CD4-positive, alpha-beta T cell (primary cell): ENCODE measurements at regions not wholly inside any gene's neighbourhood (a gene's known extent, or its start where the extent isn't known, plus 50 kb on each side); places are given as distances from the start of the nearest gene placed in this dataset.

Source experiments
- ATAC-seq: fragments of 200-7000 bp; cut with Tn5 transposase; one replicate; pipeline ENCODE4 v1.10.0; 2022; ENCODE audit warnings: mild to moderate bottlenecking; ENCODE audit not compliant: poor library complexity
- CTCF ChIA-PET: fragments of 350-600 bp; sonication (Branson Sonifier 250); formaldehyde crosslinking; loops from one replicate; lab custom pipeline; 2021; ENCODE audit warnings: antibody characterized with exemption, inconsistent platforms; lab: Charles Lee
- POLR2A ChIA-PET: fragments of 350-600 bp; sonication (Branson Sonifier 250); formaldehyde crosslinking; loops from one replicate; lab custom pipeline; 2021; ENCODE audit warnings: antibody characterized with exemption, inconsistent platforms; lab: Charles Lee
- DNase-seq, 14 experiments: peaks; one replicate each; pipeline ENCODE4 v3.0.0-alpha.2; 2013 to 2020; ENCODE audit warnings: mixed read lengths in 2 of 14
- H3K27ac ChIP-seq, 2 donors: one replicate each; pipeline versions ENCODE4 v1.5.1 to v1.7.0; 2013; ENCODE audit warnings: low read length in 2 of 2, low read depth in 1 of 2, mild to moderate bottlenecking in 1 of 2
- H3K27me3 ChIP-seq, 2 experiments: 1 replicate in 1 of 2; 2 replicates in 1 of 2; pipeline versions ENCODE4 v1.6.1 to v1.7.0; 2013; ENCODE audit warnings: low read length in 2 of 2, control low read depth in 1 of 2, mild to moderate bottlenecking in 1 of 2, moderate library complexity in 1 of 2; ENCODE audit not compliant: insufficient read depth in 2 of 2, control insufficient read depth in 1 of 2
- H3K36me3 ChIP-seq: one replicate; pipeline ENCODE4 v1.6.1; 2013; ENCODE audit warnings: low read length, control low read depth; ENCODE audit not compliant: insufficient read depth
- H3K4me1 ChIP-seq: one replicate; pipeline ENCODE4 v1.6.1; 2013; ENCODE audit warnings: low read length, control low read depth; ENCODE audit not compliant: insufficient read depth
- H3K4me3 ChIP-seq: one replicate; pipeline ENCODE4 v1.5.1; 2013; ENCODE audit warnings: mild to moderate bottlenecking, low read length, moderate library complexity
- H3K9me3 ChIP-seq, 2 experiments: 1 replicate in 1 of 2; 2 replicates in 1 of 2; pipeline versions ENCODE4 v1.6.1 to v1.7.0; 2013; ENCODE audit warnings: low read length in 2 of 2, mild to moderate bottlenecking in 2 of 2, control low read depth in 1 of 2, moderate library complexity in 1 of 2; ENCODE audit not compliant: control insufficient read depth in 1 of 2, insufficient read depth in 1 of 2
- H3K27ac Mint-ChIP-seq: one replicate; pipeline ENCODE4 v1.8.0; 2020; ENCODE audit warnings: mixed read lengths
- H3K27me3 Mint-ChIP-seq: one replicate; pipeline ENCODE4 v1.8.0; 2021; ENCODE audit warnings: mixed read lengths
- H3K36me3 Mint-ChIP-seq: one replicate; pipeline ENCODE4 v1.8.0; 2021; ENCODE audit warnings: low read depth, mixed read lengths
- H3K4me1 Mint-ChIP-seq: one replicate; pipeline ENCODE4 v1.8.0; 2021; ENCODE audit warnings: low read depth, mixed read lengths
- H3K4me3 Mint-ChIP-seq: one replicate; pipeline ENCODE4 v1.8.0; 2020; ENCODE audit warnings: mild to moderate bottlenecking, mixed read lengths
- H3K9me3 Mint-ChIP-seq: one replicate; pipeline ENCODE4 v1.8.0; 2020; ENCODE audit warnings: mixed read lengths
- CTCF ChIP-seq: fragments of 200-600 bp; IDR thresholded peaks from one replicate; pipeline ENCODE4 v1.8.0; 2022; ENCODE audit warnings: antibody characterized with exemption, mild to moderate bottlenecking
- intact Hi-C, 2 experiments: fragments of 100-400 bp; cut with DNase I in 1 of 2; cut with micrococcal nuclease in 1 of 2; formaldehyde crosslinking; loops; one replicate each; pipeline versions ENCODE4 v1.15.1 to v1.9.0; 2023 to 2025; cut with DNase I, micrococcal nuclease

GRCh38 chr11:129319201-129319600, 56.4 kb upstream of the BARX2 start:
- Mint-ChIP-seq H3K27me3 (no peaks in the 10 kb centered on the region), H3K27ac (no peak overlapping the region), H3K4me1 (peaks cover 11% of the 10 kb centered on the region), H3K9me3 (no peaks in the 10 kb centered on the region), H3K36me3 (no peaks in the 10 kb centered on the region), H3K4me3 (no peak overlapping the region)
- CTCF ChIA-PET: no interaction called here
- Histone ChIP-seq H3K27me3 (no peaks in the 10 kb centered on the region), H3K4me3 (no peak overlapping the region), H3K27ac (no peak overlapping the region), H3K36me3 (no peaks in the 10 kb centered on the region), H3K4me1 (no peaks in the 10 kb centered on the region), H3K9me3 (no peaks in the 10 kb centered on the region)
- no peak for TF ChIP-seq CTCF
- intact Hi-C loops: no loop called here
- no peak for DNase-seq
- ATAC-seq: no peak
- POLR2A ChIA-PET: no interaction called here

GRCh38 chr11:129317571-129317970, 58.1 kb upstream of the BARX2 start:
- no peaks in the 10 kb centered on the region for H3K36me3 Mint-ChIP-seq
- no peaks in the 10 kb centered on the region for H3K9me3 ChIP-seq
- no peak for TF ChIP-seq CTCF
- DNase-seq: no peak
- no peaks in the 10 kb centered on the region for H3K9me3 Mint-ChIP-seq
- no peak for ATAC-seq
- no peak overlapping the region for H3K27ac ChIP-seq
- peaks cover 11% of the 10 kb centered on the region for H3K4me1 Mint-ChIP-seq
- H3K27me3 Mint-ChIP-seq: no peaks in the 10 kb centered on the region
- intact Hi-C loops: no loop called here
- no peak overlapping the region for H3K27ac Mint-ChIP-seq
- POLR2A ChIA-PET: interaction anchor here (0.6 kb wide), 1 partner anchor 11 kb away, joined by 3 read pairs; no protein-coding TSS in a partner anchor
- no peaks in the 10 kb centered on the region for H3K27me3 ChIP-seq
- no peak overlapping the region for H3K4me3 Mint-ChIP-seq
- no peak overlapping the region for H3K4me3 ChIP-seq
- no peaks in the 10 kb centered on the region for H3K36me3 ChIP-seq
- no peaks in the 10 kb centered on the region for H3K4me1 ChIP-seq
- CTCF ChIA-PET: interaction anchor here (0.6 to 0.7 kb wide), 2 partner anchors 134 to 187 kb away, joined by 3 to 4 read pairs; no protein-coding TSS in a partner anchor

DNA sequence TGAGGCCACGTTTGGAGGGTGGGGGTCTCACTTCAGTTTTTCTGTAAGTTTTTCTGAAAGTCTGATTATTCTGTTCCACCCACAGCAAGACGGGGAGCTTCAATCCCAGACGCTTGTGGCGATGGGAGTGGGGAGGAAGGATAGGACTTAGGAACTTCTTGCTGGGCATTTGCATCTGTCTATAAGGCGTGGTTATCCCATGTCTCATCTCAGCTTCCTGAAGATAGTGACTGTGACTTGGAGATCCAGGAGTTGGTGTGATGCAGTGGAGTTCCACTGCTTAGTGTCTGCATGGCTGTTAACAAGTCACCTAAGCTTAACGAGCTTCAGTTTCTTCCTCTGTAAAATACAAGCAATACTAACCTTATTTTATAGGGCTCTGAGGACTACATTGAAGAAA, 58.9 kb upstream of the BARX2 start:
- Mint-ChIP-seq H3K27me3 (no peaks in the 10 kb centered on the region), H3K27ac (no peak overlapping the region), H3K36me3 (no peaks in the 10 kb centered on the region), H3K9me3 (no peaks in the 10 kb centered on the region), H3K4me1 (peaks cover 11% of the 10 kb centered on the region), H3K4me3 (no peak overlapping the region)
- no peak for TF ChIP-seq CTCF
- intact Hi-C loops: no loop called here
- no peaks in the 10 kb centered on the region for H3K27me3 ChIP-seq
- H3K4me1 ChIP-seq: no peaks in the 10 kb centered on the region
- ATAC-seq (no peak), DNase-seq (no peak)
- H3K27ac ChIP-seq: no peak overlapping the region
- ChIA-PET CTCF (no interaction called here), POLR2A (no interaction called here)
- no peak overlapping the region for H3K4me3 ChIP-seq
- H3K9me3 ChIP-seq: no peaks in the 10 kb centered on the region
- no peaks in the 10 kb centered on the region for H3K36me3 ChIP-seq
